ENCODE measurements at regions not wholly inside any gene's neighbourhood (a gene's known extent, or its start where the extent isn't known, plus 50 kb on each side); places are given as distances from the start of the nearest gene placed in this dataset.
A peak's percentile ranks its signal among the peaks of the same experiment; 100 is the strongest.

GRCh38 chr7:25662841-25663800 lies 434.8 kb upstream of the NPVF start:
- Histone ChIP-seq H3K4me3 (no peak overlapping the region), H3K36me3 (replicated peaks) (no peaks in the 10 kb centered on the region), H3K9me3 (no peaks in the 10 kb centered on the region), H3K4me1 (no peaks in the 10 kb centered on the region), H3K27me3 (ENCODE audit: low read depth) (peaks cover 8% of the 10 kb centered on the region)
- in situ Hi-C loops (cut with MboI; ENCODE audit: low sequenced_read_pairs): no loop called here
- no peak for DNase-seq (ENCODE audit: low spot score in 2 of 2)

- no peaks in the 10 kb centered on the region for H3K4me1 ChIP-seq
- no peak overlapping the region for H3K4me3 ChIP-seq
- no peaks in the 10 kb centered on the region for H3K36me3 ChIP-seq (replicated peaks)
- in situ Hi-C loops (cut with MboI; ENCODE audit: low sequenced_read_pairs): no loop called here
- no peaks in the 10 kb centered on the region for H3K9me3 ChIP-seq
- DNase-seq (ENCODE audit: low spot score in 2 of 2): no peak
- peaks cover 8% of the 10 kb centered on the region for H3K27me3 ChIP-seq (ENCODE audit: low read depth)
Observed at GRCh38 chr7:25663877-25664276, 435.6 kb upstream of the NPVF start.

GRCh38 chr7:25664593-25664992 lies 436.3 kb upstream of the NPVF start:
- H3K4me3 ChIP-seq: no peak overlapping the region
- no peaks in the 10 kb centered on the region for H3K9me3 ChIP-seq
- in situ Hi-C loops (cut with MboI; ENCODE audit: low sequenced_read_pairs): no loop called here
- no peak for DNase-seq (ENCODE audit: low spot score in 2 of 2)
- no peaks in the 10 kb centered on the region for H3K36me3 ChIP-seq (replicated peaks)
- no peaks in the 10 kb centered on the region for H3K4me1 ChIP-seq
- H3K27me3 ChIP-seq (ENCODE audit: low read depth): peaks cover 8% of the 10 kb centered on the region

DNA sequence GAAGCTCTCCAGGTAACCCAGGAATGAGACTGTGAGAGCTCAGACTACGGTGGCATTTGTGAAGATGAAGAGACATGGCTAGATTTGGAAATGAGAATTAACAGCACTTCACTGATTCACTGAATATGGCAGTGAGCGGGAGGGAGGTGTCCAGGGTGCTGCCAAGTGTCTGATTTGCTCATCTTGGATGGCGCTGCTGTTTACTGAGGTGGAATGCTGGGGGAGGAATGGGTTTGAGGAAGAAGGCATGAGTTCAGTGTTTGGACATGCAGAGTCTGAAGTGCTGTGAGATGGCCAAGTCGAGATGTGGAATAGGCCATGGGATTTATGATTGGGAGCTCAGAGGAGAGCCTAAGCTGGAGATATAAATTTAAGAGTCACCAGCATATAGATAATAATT lies 437.1 kb upstream of the NPVF start:
- H3K4me3 ChIP-seq: no peak overlapping the region
- H3K4me1 ChIP-seq: no peaks in the 10 kb centered on the region
- in situ Hi-C loops (cut with MboI; ENCODE audit: low sequenced_read_pairs): no loop called here
- no peaks in the 10 kb centered on the region for H3K9me3 ChIP-seq
- H3K27me3 ChIP-seq (ENCODE audit: low read depth): peaks cover 8% of the 10 kb centered on the region
- no peaks in the 10 kb centered on the region for H3K36me3 ChIP-seq (replicated peaks)
- DNase-seq (ENCODE audit: low spot score in 2 of 2): no peak

GRCh38 chr7:25665903-25666670 lies 437.8 kb upstream of the NPVF start:
- 0 out of 2 replicates have a peak, but pooled peaks cover 5% of the 10 kb centered on the region for H3K4me1 ChIP-seq

GRCh38 chr7:25666671-25667060 lies 438.4 kb upstream of the NPVF start:
- Histone ChIP-seq H3K4me3 (no peak overlapping the region), H3K9me3 (no peaks in the 10 kb centered on the region), H3K36me3 (replicated peaks) (no peaks in the 10 kb centered on the region), H3K27me3 (ENCODE audit: low read depth) (peaks cover 8% of the 10 kb centered on the region), H3K4me1 (0 out of 2 replicates have a peak, but pooled peaks cover 5% of the 10 kb centered on the region)
- no peak for DNase-seq (ENCODE audit: low spot score in 2 of 2)
- in situ Hi-C loops (cut with MboI; ENCODE audit: low sequenced_read_pairs): no loop called here

More at GRCh38 chr7:25665903-25666670, 437.8 kb upstream of the NPVF start:
- Histone ChIP-seq H3K9me3 (no peaks in the 10 kb centered on the region), H3K27me3 (ENCODE audit: low read depth) (peaks cover 8% of the 10 kb centered on the region), H3K4me3 (no peak overlapping the region), H3K36me3 (replicated peaks) (no peaks in the 10 kb centered on the region)
- DNase-seq (ENCODE audit: low spot score in 2 of 2): no peak
- in situ Hi-C loops (cut with MboI; ENCODE audit: low sequenced_read_pairs): no loop called here

GRCh38 chr7:25669281-25669781 lies 441.0 kb upstream of the NPVF start:
- in situ Hi-C loops (cut with MboI; ENCODE audit: low sequenced_read_pairs): no loop called here
- H3K4me3 ChIP-seq: no peak overlapping the region

GRCh38 chr7:25669961-25670841 lies 441.9 kb upstream of the NPVF start:
- no peaks in the 10 kb centered on the region; the same call in 1 of the 2 replicates for H3K27me3 ChIP-seq (ENCODE audit: low read depth)
- H3K4me3 ChIP-seq: no peak overlapping the region
- in situ Hi-C loops (cut with MboI; ENCODE audit: low sequenced_read_pairs): no loop called here
- H3K36me3 ChIP-seq (replicated peaks): no peaks in the 10 kb centered on the region
- DNase-seq (ENCODE audit: low spot score in 2 of 2): peak; percentile 6 to 12
- H3K9me3 ChIP-seq: no peaks in the 10 kb centered on the region
- H3K4me1 ChIP-seq: 0 out of 2 replicates have a peak, but pooled peaks cover 5% of the 10 kb centered on the region

More at GRCh38 chr7:25669281-25669781, 441.0 kb upstream of the NPVF start:
- Histone ChIP-seq H3K27me3 (ENCODE audit: low read depth) (peaks cover 5% of the 10 kb centered on the region), H3K9me3 (no peaks in the 10 kb centered on the region), H3K36me3 (replicated peaks) (no peaks in the 10 kb centered on the region), H3K4me1 (0 out of 2 replicates have a peak, but pooled peaks cover 5% of the 10 kb centered on the region)
- no peak for DNase-seq (ENCODE audit: low spot score in 2 of 2)

- no peak overlapping the region for H3K4me3 ChIP-seq
- H3K4me1 ChIP-seq: 0 out of 2 replicates have a peak, but pooled peaks cover 5% of the 10 kb centered on the region
- no peak for DNase-seq (ENCODE audit: low spot score in 2 of 2)
- H3K9me3 ChIP-seq: no peaks in the 10 kb centered on the region
- no peaks in the 10 kb centered on the region; the same call in 1 of the 2 replicates for H3K27me3 ChIP-seq (ENCODE audit: low read depth)
- no peaks in the 10 kb centered on the region for H3K36me3 ChIP-seq (replicated peaks)
- in situ Hi-C loops (cut with MboI; ENCODE audit: low sequenced_read_pairs): no loop called here
Observed at GRCh38 chr7:25671111-25671510, 442.8 kb upstream of the NPVF start.

DNA sequence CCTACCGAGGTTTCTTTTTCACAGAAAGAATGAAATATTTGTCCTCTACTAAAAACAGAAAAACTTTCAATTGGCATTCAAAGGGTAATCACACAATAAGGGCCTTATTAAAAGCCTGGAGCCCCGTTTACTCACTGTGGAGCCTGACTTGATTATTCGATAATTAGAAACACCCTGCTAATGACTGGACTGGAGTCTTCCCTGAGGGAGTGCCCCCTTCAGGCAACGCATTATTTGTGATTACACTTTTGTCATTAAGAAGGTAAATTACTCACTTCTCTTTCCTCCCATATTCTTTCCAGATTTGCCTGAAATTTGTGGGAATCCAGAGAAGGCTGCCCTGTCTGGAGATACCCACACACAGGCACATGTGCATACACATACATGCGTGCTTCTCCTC lies 444.2 kb upstream of the NPVF start:
- in situ Hi-C loops (cut with MboI; ENCODE audit: low sequenced_read_pairs): no loop called here
- DNase-seq (ENCODE audit: low spot score in 2 of 2): no peak
- Histone ChIP-seq H3K27me3 (ENCODE audit: low read depth) (no peaks in the 10 kb centered on the region), H3K4me3 (no peak overlapping the region), H3K4me1 (0 out of 2 replicates have a peak, but pooled peaks cover 5% of the 10 kb centered on the region), H3K36me3 (replicated peaks) (no peaks in the 10 kb centered on the region), H3K9me3 (no peaks in the 10 kb centered on the region)

DNA sequence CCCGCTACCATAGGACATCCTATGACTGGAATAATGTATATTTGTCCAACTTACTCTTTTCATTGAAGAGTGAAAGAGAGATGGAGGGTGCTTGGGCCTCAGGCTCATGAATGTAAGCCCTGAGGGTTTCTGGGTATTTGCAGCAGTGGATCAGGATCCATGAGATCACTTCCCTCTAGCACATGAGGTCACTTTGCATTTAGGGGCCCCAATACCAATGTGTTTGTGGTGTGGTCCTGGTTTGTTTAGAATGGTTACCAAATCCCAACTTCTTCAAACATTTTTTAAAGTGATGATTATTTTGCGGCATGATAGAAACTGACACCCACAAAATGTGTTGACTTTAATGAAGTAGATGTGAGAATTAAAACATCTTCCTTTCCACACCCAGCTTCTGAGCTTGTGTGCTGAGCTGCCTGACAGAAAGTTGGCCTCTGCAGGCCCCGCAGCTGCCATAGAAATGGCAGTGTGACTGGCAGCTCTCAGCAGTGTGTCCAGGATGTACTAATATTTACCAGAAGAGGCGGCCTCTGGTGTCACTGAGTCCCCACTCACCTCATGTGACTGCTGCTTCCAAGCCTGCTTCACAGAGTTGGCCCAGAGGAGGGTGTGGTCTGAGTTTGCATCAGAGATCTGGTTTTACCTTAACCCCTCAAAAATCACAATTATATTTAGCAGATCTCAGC lies 447.6 kb upstream of the NPVF start:
- no peaks in the 10 kb centered on the region for H3K4me1 ChIP-seq
- no peaks in the 10 kb centered on the region for H3K27me3 ChIP-seq (ENCODE audit: low read depth)
- no peak for DNase-seq (ENCODE audit: low spot score in 2 of 2)
- no peaks in the 10 kb centered on the region for H3K36me3 ChIP-seq (replicated peaks)
- no peaks in the 10 kb centered on the region for H3K9me3 ChIP-seq
- in situ Hi-C loops (cut with MboI; ENCODE audit: low sequenced_read_pairs): no loop called here
- no peak overlapping the region for H3K4me3 ChIP-seq

GRCh38 chr7:25677595-25677994 lies 449.3 kb upstream of the NPVF start:
- no peak overlapping the region for H3K4me3 ChIP-seq
- H3K36me3 ChIP-seq (replicated peaks): no peaks in the 10 kb centered on the region
- no peaks in the 10 kb centered on the region for H3K27me3 ChIP-seq (ENCODE audit: low read depth)
- DNase-seq (ENCODE audit: low spot score in 2 of 2): no peak
- H3K9me3 ChIP-seq: no peaks in the 10 kb centered on the region
- in situ Hi-C loops (cut with MboI; ENCODE audit: low sequenced_read_pairs): no loop called here
- no peaks in the 10 kb centered on the region for H3K4me1 ChIP-seq

Data from HAP-1 (cell line).